Effector memory CD4-positive, alpha-beta T cell (primary cell): ENCODE measurements at regions not wholly inside any gene's neighbourhood (a gene's known extent, or its start where the extent isn't known, plus 50 kb on each side); places are given as distances from the start of the nearest gene placed in this dataset.

Experiments used
- DNase-seq, 3 donors: peaks; one replicate each; pipeline ENCODE4 v3.0.0-alpha.2; 2020
- H3K27ac ChIP-seq: 2 replicates; pipeline ENCODE4 v1.7.0; 2013; ENCODE audit warnings: mild to moderate bottlenecking, low read length, moderate library complexity; ENCODE audit not compliant: insufficient read depth, poor library complexity, severe bottlenecking
- H3K27me3 ChIP-seq: replicated peaks from 2 replicates; pipeline ENCODE4 v1.7.0; 2013; ENCODE audit warnings: mild to moderate bottlenecking, low read length; ENCODE audit not compliant: insufficient read depth, control insufficient read depth, poor library complexity, severe bottlenecking
- H3K36me3 ChIP-seq: 2 replicates; pipeline ENCODE4 v1.7.0; 2013; ENCODE audit warnings: mild to moderate bottlenecking, low read length, moderate library complexity; ENCODE audit not compliant: control insufficient read depth, insufficient read depth
- H3K4me1 ChIP-seq: 2 replicates; pipeline ENCODE4 v1.7.0; 2013; ENCODE audit warnings: low read length, mild to moderate bottlenecking; ENCODE audit not compliant: control insufficient read depth, insufficient read depth, poor library complexity, severe bottlenecking
- H3K4me3 ChIP-seq: 2 replicates; pipeline ENCODE4 v1.7.0; 2013; ENCODE audit warnings: low read length, low read depth, mild to moderate bottlenecking; ENCODE audit not compliant: insufficient read depth, poor library complexity, severe bottlenecking
- H3K9me3 ChIP-seq: 2 replicates; pipeline ENCODE4 v1.7.0; 2013; ENCODE audit warnings: mild to moderate bottlenecking, low read length, moderate library complexity; ENCODE audit not compliant: control insufficient read depth

DNA sequence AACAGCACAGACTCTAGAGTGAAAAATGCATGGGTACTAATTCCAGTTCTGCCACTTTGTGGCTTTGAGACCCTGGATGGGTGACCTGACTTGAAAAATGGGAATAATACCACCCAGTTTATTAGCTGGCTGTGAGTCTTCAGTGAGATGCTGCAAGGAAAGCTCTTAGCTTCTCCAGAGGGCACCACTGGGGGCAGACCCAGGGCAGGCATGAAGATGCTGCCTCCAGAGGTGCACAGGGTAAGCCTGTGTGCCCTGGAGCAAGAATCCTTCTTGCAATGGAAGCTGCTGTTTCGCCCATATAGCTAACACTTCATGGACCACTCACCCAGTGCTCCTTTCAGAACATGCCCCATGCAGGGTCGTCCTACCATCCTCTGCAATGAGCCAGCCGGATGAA is 75.7 kb downstream of the C5orf15 start:
- no peak for DNase-seq
- H3K9me3 ChIP-seq: no peaks in the 10 kb centered on the region
- no peaks in the 10 kb centered on the region for H3K36me3 ChIP-seq
- no peaks in the 10 kb centered on the region for H3K27me3 ChIP-seq
- H3K4me3 ChIP-seq: no peak overlapping the region
- no peaks in the 10 kb centered on the region for H3K4me1 ChIP-seq
- H3K27ac ChIP-seq: no peak overlapping the region

DNA sequence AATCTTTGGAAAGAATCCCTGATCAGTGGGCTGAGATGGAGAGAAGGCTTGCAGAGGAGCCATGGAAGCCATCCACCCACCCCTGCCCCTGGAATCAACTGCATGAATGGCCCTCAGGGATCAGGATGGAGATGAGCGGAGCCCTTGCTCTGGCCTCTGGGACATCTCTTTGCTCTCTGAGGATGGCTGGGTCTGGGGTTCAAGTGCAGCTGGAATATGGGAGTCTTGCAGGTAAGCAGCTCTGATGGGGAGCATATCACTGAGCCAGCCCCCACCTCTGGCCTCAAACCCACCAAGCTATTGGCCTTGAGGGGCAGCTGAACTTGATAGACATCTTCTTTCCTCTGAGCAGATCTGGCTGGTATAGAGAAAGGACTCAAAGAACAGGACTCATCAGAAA is 76.1 kb downstream of the C5orf15 start:
- no peaks in the 10 kb centered on the region for H3K9me3 ChIP-seq
- no peak overlapping the region for H3K27ac ChIP-seq
- no peaks in the 10 kb centered on the region for H3K27me3 ChIP-seq
- no peak overlapping the region for H3K4me3 ChIP-seq
- no peaks in the 10 kb centered on the region for H3K4me1 ChIP-seq
- no peak for DNase-seq
- no peaks in the 10 kb centered on the region for H3K36me3 ChIP-seq

GRCh38 chr5:133891390-133891789 is 77.0 kb downstream of the C5orf15 start:
- no peak overlapping the region for H3K4me3 ChIP-seq
- H3K27ac ChIP-seq: no peak overlapping the region
- H3K4me1 ChIP-seq: no peaks in the 10 kb centered on the region
- H3K27me3 ChIP-seq: no peaks in the 10 kb centered on the region
- DNase-seq: no peak
- no peaks in the 10 kb centered on the region for H3K36me3 ChIP-seq
- H3K9me3 ChIP-seq: no peaks in the 10 kb centered on the region

- no peak overlapping the region for H3K4me3 ChIP-seq
- H3K9me3 ChIP-seq: no peaks in the 10 kb centered on the region
- no peak for DNase-seq
- no peaks in the 10 kb centered on the region for H3K27me3 ChIP-seq
- no peak overlapping the region for H3K27ac ChIP-seq
- no peaks in the 10 kb centered on the region for H3K4me1 ChIP-seq
- no peaks in the 10 kb centered on the region for H3K36me3 ChIP-seq
These were observed 77.6 kb downstream of the C5orf15 start for GRCh38 chr5:133890776-133891280.

- Histone ChIP-seq H3K4me1 (no peaks in the 10 kb centered on the region), H3K36me3 (no peaks in the 10 kb centered on the region), H3K27me3 (no peaks in the 10 kb centered on the region), H3K27ac (no peak overlapping the region), H3K4me3 (no peak overlapping the region), H3K9me3 (no peaks in the 10 kb centered on the region)
- no peak for DNase-seq
These were observed 78.1 kb downstream of the C5orf15 start for GRCh38 chr5:133890314-133890713.

GRCh38 chr5:133889271-133889905 is 79.0 kb downstream of the C5orf15 start:
- Histone ChIP-seq H3K36me3 (no peaks in the 10 kb centered on the region), H3K4me3 (no peak overlapping the region), H3K4me1 (no peaks in the 10 kb centered on the region), H3K27me3 (no peaks in the 10 kb centered on the region), H3K27ac (no peak overlapping the region), H3K9me3 (no peaks in the 10 kb centered on the region)
- DNase-seq: no peak

- H3K27me3 ChIP-seq: no peaks in the 10 kb centered on the region
- DNase-seq: no peak
- no peaks in the 10 kb centered on the region for H3K36me3 ChIP-seq
- H3K27ac ChIP-seq: no peak overlapping the region
- no peak overlapping the region for H3K4me3 ChIP-seq
- no peaks in the 10 kb centered on the region for H3K9me3 ChIP-seq
- H3K4me1 ChIP-seq: no peaks in the 10 kb centered on the region
These were observed 79.8 kb downstream of the C5orf15 start for GRCh38 chr5:133888625-133888991.

DNA sequence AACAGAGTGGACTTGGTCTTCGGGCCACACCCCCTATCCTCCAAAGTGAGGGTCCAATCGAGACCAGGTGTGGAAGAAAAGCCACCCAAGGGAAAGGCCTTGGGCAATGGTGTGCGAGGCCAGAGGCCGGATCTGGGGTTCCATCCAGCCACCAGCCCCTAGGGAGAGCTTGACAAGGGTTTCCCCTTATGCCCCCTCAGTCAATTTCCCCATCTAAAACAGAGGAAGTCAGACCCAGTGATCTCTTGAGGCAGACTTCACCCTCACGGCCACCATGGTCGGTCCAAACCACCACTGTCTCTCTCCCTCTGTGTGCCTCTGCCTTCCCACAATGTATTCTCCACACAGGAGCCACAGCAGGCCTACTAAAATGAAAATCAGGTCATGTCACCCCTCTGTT is 82.9 kb downstream of the C5orf15 start:
- H3K9me3 ChIP-seq: no peaks in the 10 kb centered on the region
- no peaks in the 10 kb centered on the region for H3K36me3 ChIP-seq
- DNase-seq: no peak
- H3K27me3 ChIP-seq: no peaks in the 10 kb centered on the region
- no peak overlapping the region for H3K27ac ChIP-seq
- no peaks in the 10 kb centered on the region for H3K4me1 ChIP-seq
- no peak overlapping the region for H3K4me3 ChIP-seq

DNA sequence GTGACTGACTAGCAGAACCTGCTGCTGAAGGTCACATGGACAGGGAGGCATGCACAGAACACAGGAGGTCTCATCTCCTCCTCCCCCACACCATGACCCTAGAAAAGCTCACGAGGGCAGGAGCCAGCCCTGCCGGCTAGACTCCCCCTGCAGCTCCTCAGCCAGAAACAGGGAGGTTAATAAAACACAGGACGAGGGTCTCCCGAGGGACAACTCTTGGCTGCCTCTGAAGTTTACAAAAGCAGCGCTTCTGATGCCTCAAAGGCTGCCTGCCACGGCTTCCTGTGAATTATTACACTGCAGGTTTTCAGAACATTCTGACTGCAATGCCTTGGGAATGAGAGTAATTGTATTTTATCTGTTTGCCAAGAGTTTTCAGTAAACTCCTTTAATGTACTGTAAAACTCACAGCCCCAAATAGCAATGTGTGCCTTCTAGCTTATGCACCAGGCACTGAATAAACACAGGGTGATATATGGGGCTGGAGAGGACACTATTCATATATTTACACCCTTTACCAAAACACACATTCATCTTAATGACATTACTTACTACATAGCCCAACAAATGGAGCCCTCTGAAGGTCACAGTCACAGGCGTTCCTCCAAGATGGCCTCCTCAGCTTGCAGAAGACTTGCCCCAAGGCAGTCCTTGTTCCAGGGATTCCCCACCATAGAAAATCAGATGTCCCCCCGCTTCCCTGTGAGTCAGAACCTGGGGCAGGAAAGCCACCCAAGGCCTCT is 83.7 kb downstream of the C5orf15 start:
- no peak overlapping the region for H3K4me3 ChIP-seq

GRCh38 chr5:133883916-133884315 is 84.5 kb downstream of the C5orf15 start:
- Histone ChIP-seq H3K27me3 (no peaks in the 10 kb centered on the region), H3K36me3 (no peaks in the 10 kb centered on the region), H3K4me3 (no peak overlapping the region), H3K27ac (no peak overlapping the region), H3K9me3 (no peaks in the 10 kb centered on the region), H3K4me1 (no peaks in the 10 kb centered on the region)
- no peak for DNase-seq

More for the DNA sequence above, 83.7 kb downstream of the C5orf15 start:
- no peaks in the 10 kb centered on the region for H3K27me3 ChIP-seq
- no peaks in the 10 kb centered on the region for H3K4me1 ChIP-seq
- no peak overlapping the region for H3K27ac ChIP-seq
- no peaks in the 10 kb centered on the region for H3K36me3 ChIP-seq
- no peaks in the 10 kb centered on the region for H3K9me3 ChIP-seq
- DNase-seq: no peak
